ENCODE measurements at regions not wholly inside any gene's neighbourhood (a gene's known extent, or its start where the extent isn't known, plus 50 kb on each side); places are given as distances from the start of the nearest gene placed in this dataset.

DNA sequence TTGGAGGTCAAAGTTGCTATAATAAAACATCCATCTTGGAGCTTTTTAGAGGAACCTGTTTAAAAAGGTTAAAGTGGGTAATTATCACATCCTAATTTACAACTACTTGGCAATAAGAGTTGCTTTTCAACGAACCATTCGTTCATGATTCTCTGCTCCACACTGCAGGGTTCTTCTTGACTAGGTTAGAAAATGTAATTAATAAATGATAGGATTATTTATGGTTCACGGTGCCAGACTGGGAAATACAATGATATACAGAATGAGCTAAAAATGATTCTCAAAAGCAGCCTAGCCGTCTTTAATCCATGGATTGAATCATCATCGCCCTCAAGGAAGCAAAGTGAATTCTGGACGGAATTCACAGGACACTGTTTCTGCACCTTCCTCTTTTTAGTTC, 291.2 kb downstream of the TEX29 start:
- no peak overlapping the region for H2AFZ ChIP-seq
- no peaks in the 10 kb centered on the region for H3K27me3 ChIP-seq (ENCODE audit: control insufficient read depth, insufficient read depth, low read length)
- no peaks in the 10 kb centered on the region for H3K4me1 ChIP-seq
- H3K9me3 ChIP-seq (ENCODE audit: control insufficient read depth, low read length), result no peaks in the 10 kb centered on the region
- no peak overlapping the region for H3K27ac ChIP-seq
- H3K36me3 ChIP-seq (ENCODE audit: control insufficient read depth, insufficient read depth, low read length), result no peaks in the 10 kb centered on the region
- H3K9ac ChIP-seq, result no peak overlapping the region
- no peaks in the 10 kb centered on the region for H3K79me2 ChIP-seq
- no peak overlapping the region for H3K4me3 ChIP-seq (ENCODE audit: low read depth, low read length)
- H3K4me2 ChIP-seq (ENCODE audit: low read length), result no peak overlapping the region
- TF ChIP-seq, protein P1, sequence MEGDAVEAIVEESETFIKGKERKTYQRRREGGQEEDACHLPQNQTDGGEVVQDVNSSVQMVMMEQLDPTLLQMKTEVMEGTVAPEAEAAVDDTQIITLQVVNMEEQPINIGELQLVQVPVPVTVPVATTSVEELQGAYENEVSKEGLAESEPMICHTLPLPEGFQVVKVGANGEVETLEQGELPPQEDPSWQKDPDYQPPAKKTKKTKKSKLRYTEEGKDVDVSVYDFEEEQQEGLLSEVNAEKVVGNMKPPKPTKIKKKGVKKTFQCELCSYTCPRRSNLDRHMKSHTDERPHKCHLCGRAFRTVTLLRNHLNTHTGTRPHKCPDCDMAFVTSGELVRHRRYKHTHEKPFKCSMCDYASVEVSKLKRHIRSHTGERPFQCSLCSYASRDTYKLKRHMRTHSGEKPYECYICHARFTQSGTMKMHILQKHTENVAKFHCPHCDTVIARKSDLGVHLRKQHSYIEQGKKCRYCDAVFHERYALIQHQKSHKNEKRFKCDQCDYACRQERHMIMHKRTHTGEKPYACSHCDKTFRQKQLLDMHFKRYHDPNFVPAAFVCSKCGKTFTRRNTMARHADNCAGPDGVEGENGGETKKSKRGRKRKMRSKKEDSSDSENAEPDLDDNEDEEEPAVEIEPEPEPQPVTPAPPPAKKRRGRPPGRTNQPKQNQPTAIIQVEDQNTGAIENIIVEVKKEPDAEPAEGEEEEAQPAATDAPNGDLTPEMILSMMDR (IDR thresholded peaks at IDR 0.05), result no peak

DNA sequence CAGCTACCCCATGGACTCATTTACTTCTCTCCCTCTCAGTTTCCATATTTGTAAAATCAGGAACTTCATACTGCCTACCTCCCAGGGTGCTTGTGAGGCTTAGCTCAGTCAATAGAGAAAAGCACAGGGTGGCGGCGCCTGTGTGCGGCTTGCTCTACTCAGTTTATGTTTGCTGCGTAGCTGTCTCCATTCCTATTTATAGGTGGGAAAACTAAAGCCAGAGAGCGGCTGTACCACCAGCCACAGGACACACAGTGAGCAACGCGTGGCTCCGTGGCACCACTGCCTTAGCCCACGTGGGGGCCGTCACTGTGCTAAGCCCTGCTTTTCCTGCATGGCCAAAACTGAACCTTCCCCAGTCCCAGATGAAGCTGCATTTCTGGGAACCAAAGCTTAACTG, 292.4 kb downstream of the TEX29 start:
- Histone ChIP-seq H3K4me2 (ENCODE audit: low read length) (no peak overlapping the region), H3K79me2 (no peaks in the 10 kb centered on the region), H3K27me3 (ENCODE audit: control insufficient read depth, insufficient read depth, low read length) (no peaks in the 10 kb centered on the region), H3K9ac (no peak overlapping the region), H3K9me3 (ENCODE audit: control insufficient read depth, low read length) (no peaks in the 10 kb centered on the region), H2AFZ (no peak overlapping the region), H3K4me3 (ENCODE audit: low read depth, low read length) (no peak overlapping the region), H3K4me1 (no peaks in the 10 kb centered on the region), H3K27ac (no peak overlapping the region), H3K36me3 (ENCODE audit: control insufficient read depth, insufficient read depth, low read length) (no peaks in the 10 kb centered on the region)
- TF ChIP-seq, protein P1 (IDR thresholded peaks at IDR 0.05), result no peak

DNA sequence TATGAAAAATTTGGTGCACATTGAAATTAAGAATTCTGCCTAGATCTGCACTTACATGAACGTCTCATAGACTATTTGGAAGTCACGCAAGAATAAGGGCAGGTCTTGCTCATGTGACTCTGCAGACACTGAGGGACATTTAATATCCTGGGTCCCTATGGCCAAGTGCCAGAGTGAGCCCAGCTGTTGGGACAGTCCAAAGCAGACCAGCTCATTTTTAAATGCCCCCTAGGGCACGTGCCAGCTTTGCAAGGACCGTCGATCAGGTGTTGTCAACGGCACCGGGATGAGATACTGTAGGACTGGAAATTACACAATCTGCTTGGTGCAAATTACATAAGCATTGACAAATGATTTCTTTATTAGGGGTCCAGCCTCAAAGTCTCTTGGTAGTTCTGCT, 293.6 kb downstream of the TEX29 start:
- Histone ChIP-seq H3K27ac (no peak overlapping the region), H3K27me3 (ENCODE audit: control insufficient read depth, insufficient read depth, low read length) (no peaks in the 10 kb centered on the region), H3K36me3 (ENCODE audit: control insufficient read depth, insufficient read depth, low read length) (no peaks in the 10 kb centered on the region), H3K4me1 (no peaks in the 10 kb centered on the region), H3K4me3 (ENCODE audit: low read depth, low read length) (no peak overlapping the region), H3K79me2 (no peaks in the 10 kb centered on the region), H2AFZ (no peak overlapping the region), H3K9ac (no peak overlapping the region), H3K4me2 (ENCODE audit: low read length) (no peak overlapping the region), H3K9me3 (ENCODE audit: control insufficient read depth, low read length) (no peaks in the 10 kb centered on the region)
- TF ChIP-seq, protein P1 (IDR thresholded peaks at IDR 0.05), result no peak

DNA sequence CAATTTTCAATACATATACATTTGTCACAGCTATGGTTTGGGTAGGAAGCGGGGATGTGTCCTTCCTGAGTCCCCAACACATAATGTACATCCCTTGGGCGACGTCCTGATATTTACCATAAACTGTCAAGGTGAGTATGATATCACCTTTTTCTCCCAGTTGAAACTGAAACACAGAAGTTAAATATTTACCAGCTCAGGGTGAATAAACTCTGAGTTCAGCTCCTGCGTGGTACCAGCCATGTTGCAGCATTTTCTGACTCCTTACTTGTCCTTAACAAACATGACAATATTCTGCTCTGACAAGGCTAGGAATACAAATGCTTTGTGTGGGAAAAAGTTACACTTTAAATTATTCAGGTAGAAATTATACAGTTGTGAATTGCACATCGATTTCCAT, 294.2 kb downstream of the TEX29 start:
- no peaks in the 10 kb centered on the region for H3K4me1 ChIP-seq
- TF ChIP-seq, protein P1 (IDR thresholded peaks at IDR 0.05), result no peak
- H3K4me3 ChIP-seq (ENCODE audit: low read depth, low read length), result no peak overlapping the region
- no peaks in the 10 kb centered on the region for H3K9me3 ChIP-seq (ENCODE audit: control insufficient read depth, low read length)
- no peak overlapping the region for H3K27ac ChIP-seq
- no peaks in the 10 kb centered on the region for H3K36me3 ChIP-seq (ENCODE audit: control insufficient read depth, insufficient read depth, low read length)
- no peaks in the 10 kb centered on the region for H3K27me3 ChIP-seq (ENCODE audit: control insufficient read depth, insufficient read depth, low read length)
- no peaks in the 10 kb centered on the region for H3K79me2 ChIP-seq
- H3K9ac ChIP-seq, result no peak overlapping the region
- H2AFZ ChIP-seq, result no peak overlapping the region
- H3K4me2 ChIP-seq (ENCODE audit: low read length), result no peak overlapping the region

DNA sequence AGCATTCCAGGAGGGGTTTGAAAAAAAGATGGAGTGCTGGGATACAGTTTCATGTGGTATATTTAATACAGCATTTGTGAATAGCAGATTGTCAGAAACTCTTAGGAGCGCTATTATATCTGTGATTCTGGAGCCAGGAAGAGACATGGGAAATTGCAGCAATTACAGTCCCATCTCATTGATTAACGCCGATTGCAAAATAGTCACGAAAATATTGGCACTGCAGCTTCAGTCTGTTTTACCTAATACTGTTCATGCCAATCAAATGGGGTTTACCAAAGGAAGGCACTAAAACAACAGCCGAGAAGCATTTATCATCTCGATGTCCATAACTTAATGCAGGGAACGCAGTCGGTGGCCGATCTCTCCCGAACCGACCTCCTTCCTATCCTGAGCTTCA, 295.8 kb downstream of the TEX29 start:
- H3K4me1 ChIP-seq, result no peaks in the 10 kb centered on the region
- H3K9ac ChIP-seq, result no peak overlapping the region
- H3K27ac ChIP-seq, result no peak overlapping the region
- H3K4me2 ChIP-seq (ENCODE audit: low read length), result no peak overlapping the region
- no peaks in the 10 kb centered on the region for H3K9me3 ChIP-seq (ENCODE audit: control insufficient read depth, low read length)
- no peaks in the 10 kb centered on the region for H3K27me3 ChIP-seq (ENCODE audit: control insufficient read depth, insufficient read depth, low read length)
- H3K4me3 ChIP-seq (ENCODE audit: low read depth, low read length), result no peak overlapping the region
- no peaks in the 10 kb centered on the region for H3K36me3 ChIP-seq (ENCODE audit: control insufficient read depth, insufficient read depth, low read length)
- H3K79me2 ChIP-seq, result no peaks in the 10 kb centered on the region
- H2AFZ ChIP-seq, result no peak overlapping the region
- TF ChIP-seq, protein P1 (IDR thresholded peaks at IDR 0.05), result no peak
